ENCODE measurements at regions not wholly inside any gene's neighbourhood (a gene's known extent, or its start where the extent isn't known, plus 50 kb on each side); places are given as distances from the start of the nearest gene placed in this dataset.
"Not testable (repeated sequence)": the region's sequence is repeated elsewhere in the genome, so short reads cannot be mapped to it uniquely, and the experiment has no call there.

- H3K4me1 ChIP-seq (ENCODE audit: control insufficient read depth, insufficient read depth, low read length), result no peaks in the 10 kb centered on the region
- no peaks in the 10 kb centered on the region for H3K36me3 ChIP-seq (ENCODE audit: control insufficient read depth, insufficient read depth, low read length)
- H3K4me3 ChIP-seq (ENCODE audit: low read length), result no peak overlapping the region
- no peak overlapping the region for H3K9ac ChIP-seq (ENCODE audit: low read length)
- no peaks in the 10 kb centered on the region for H3K27me3 ChIP-seq (ENCODE audit: control insufficient read depth, insufficient read depth, low read length)
- no peaks in the 10 kb centered on the region for H3K9me3 ChIP-seq (ENCODE audit: control insufficient read depth, low read length)
These were observed 554.8 kb upstream of the CBLB start for GRCh38 chr3:106423321-106424225.

GRCh38 chr3:106425026-106425425 is 556.2 kb upstream of the CBLB start:
- Histone ChIP-seq H3K4me3 (ENCODE audit: low read length) (no peak overlapping the region), H3K4me1 (ENCODE audit: control insufficient read depth, insufficient read depth, low read length) (no peaks in the 10 kb centered on the region), H3K9ac (ENCODE audit: low read length) (no peak overlapping the region), H3K27me3 (ENCODE audit: control insufficient read depth, insufficient read depth, low read length) (no peaks in the 10 kb centered on the region), H3K36me3 (ENCODE audit: control insufficient read depth, insufficient read depth, low read length) (no peaks in the 10 kb centered on the region), H3K9me3 (ENCODE audit: control insufficient read depth, low read length) (no peaks in the 10 kb centered on the region)

- Histone ChIP-seq H3K36me3 (ENCODE audit: control insufficient read depth, insufficient read depth, low read length) (no peaks in the 10 kb centered on the region), H3K9me3 (ENCODE audit: control insufficient read depth, low read length) (no peaks in the 10 kb centered on the region), H3K4me1 (ENCODE audit: control insufficient read depth, insufficient read depth, low read length) (no peaks in the 10 kb centered on the region), H3K4me3 (ENCODE audit: low read length) (no peak overlapping the region), H3K9ac (ENCODE audit: low read length) (no peak overlapping the region), H3K27me3 (ENCODE audit: control insufficient read depth, insufficient read depth, low read length) (no peaks in the 10 kb centered on the region)
These were observed 557.1 kb upstream of the CBLB start for GRCh38 chr3:106425916-106426315.

- Histone ChIP-seq H3K4me1 (ENCODE audit: control insufficient read depth, insufficient read depth, low read length) (no peaks in the 10 kb centered on the region), H3K9me3 (ENCODE audit: control insufficient read depth, low read length) (no peaks in the 10 kb centered on the region), H3K4me3 (ENCODE audit: low read length) (no peak overlapping the region), H3K9ac (ENCODE audit: low read length) (no peak overlapping the region), H3K27me3 (ENCODE audit: control insufficient read depth, insufficient read depth, low read length) (no peaks in the 10 kb centered on the region), H3K36me3 (ENCODE audit: control insufficient read depth, insufficient read depth, low read length) (no peaks in the 10 kb centered on the region)
These were observed 559.8 kb upstream of the CBLB start for GRCh38 chr3:106428565-106428994.

- Histone ChIP-seq H3K27me3 (ENCODE audit: control insufficient read depth, insufficient read depth, low read length) (no peaks in the 10 kb centered on the region), H3K4me1 (ENCODE audit: control insufficient read depth, insufficient read depth, low read length) (no peaks in the 10 kb centered on the region), H3K9ac (ENCODE audit: low read length) (no peak overlapping the region), H3K4me3 (ENCODE audit: low read length) (no peak overlapping the region), H3K9me3 (ENCODE audit: control insufficient read depth, low read length) (no peaks in the 10 kb centered on the region), H3K36me3 (ENCODE audit: control insufficient read depth, insufficient read depth, low read length) (no peaks in the 10 kb centered on the region)
These were observed 562.9 kb upstream of the CBLB start for GRCh38 chr3:106431721-106432120.

GRCh38 chr3:106435899-106436453 is 567.2 kb upstream of the CBLB start:
- H3K27me3 ChIP-seq (ENCODE audit: control insufficient read depth, insufficient read depth, low read length), result no peaks in the 10 kb centered on the region
- no peaks in the 10 kb centered on the region for H3K9me3 ChIP-seq (ENCODE audit: control insufficient read depth, low read length)
- no peaks in the 10 kb centered on the region for H3K4me1 ChIP-seq (ENCODE audit: control insufficient read depth, insufficient read depth, low read length)
- no peak overlapping the region for H3K9ac ChIP-seq (ENCODE audit: low read length)
- H3K4me3 ChIP-seq (ENCODE audit: low read length), result no peak overlapping the region
- no peaks in the 10 kb centered on the region for H3K36me3 ChIP-seq (ENCODE audit: control insufficient read depth, insufficient read depth, low read length)

- no peaks in the 10 kb centered on the region for H3K36me3 ChIP-seq (ENCODE audit: control insufficient read depth, insufficient read depth, low read length)
- H3K4me3 ChIP-seq (ENCODE audit: low read length), result no peak overlapping the region
- H3K9me3 ChIP-seq (ENCODE audit: control insufficient read depth, low read length), result no peaks in the 10 kb centered on the region
- H3K27me3 ChIP-seq (ENCODE audit: control insufficient read depth, insufficient read depth, low read length), result no peaks in the 10 kb centered on the region
- H3K9ac ChIP-seq (ENCODE audit: low read length), result no peak overlapping the region
- no peaks in the 10 kb centered on the region for H3K4me1 ChIP-seq (ENCODE audit: control insufficient read depth, insufficient read depth, low read length)
These were observed 570.1 kb upstream of the CBLB start for GRCh38 chr3:106438887-106439286.

GRCh38 chr3:106440672-106441071 is 571.9 kb upstream of the CBLB start:
- no peak overlapping the region for H3K9ac ChIP-seq (ENCODE audit: low read length)
- H3K4me3 ChIP-seq (ENCODE audit: low read length), result no peak overlapping the region
- H3K4me1 ChIP-seq (ENCODE audit: control insufficient read depth, insufficient read depth, low read length), result no peaks in the 10 kb centered on the region
- H3K9me3 ChIP-seq (ENCODE audit: control insufficient read depth, low read length), result no peaks in the 10 kb centered on the region
- no peaks in the 10 kb centered on the region for H3K36me3 ChIP-seq (ENCODE audit: control insufficient read depth, insufficient read depth, low read length)
- no peaks in the 10 kb centered on the region for H3K27me3 ChIP-seq (ENCODE audit: control insufficient read depth, insufficient read depth, low read length)

GRCh38 chr3:106446271-106446670 is 577.5 kb upstream of the CBLB start:
- Histone ChIP-seq H3K4me1 (ENCODE audit: control insufficient read depth, insufficient read depth, low read length) (no peaks in the 10 kb centered on the region), H3K9me3 (ENCODE audit: control insufficient read depth, low read length) (no peaks in the 10 kb centered on the region), H3K36me3 (ENCODE audit: control insufficient read depth, insufficient read depth, low read length) (no peaks in the 10 kb centered on the region), H3K27me3 (ENCODE audit: control insufficient read depth, insufficient read depth, low read length) (no peaks in the 10 kb centered on the region), H3K9ac (ENCODE audit: low read length) (no peak overlapping the region), H3K4me3 (ENCODE audit: low read length) (no peak overlapping the region)

GRCh38 chr3:106447723-106448301 is 579.0 kb upstream of the CBLB start:
- Histone ChIP-seq H3K9ac (ENCODE audit: low read length) (no peak overlapping the region), H3K9me3 (ENCODE audit: control insufficient read depth, low read length) (no peaks in the 10 kb centered on the region), H3K27me3 (ENCODE audit: control insufficient read depth, insufficient read depth, low read length) (no peaks in the 10 kb centered on the region), H3K4me3 (ENCODE audit: low read length) (no peak overlapping the region), H3K36me3 (ENCODE audit: control insufficient read depth, insufficient read depth, low read length) (no peaks in the 10 kb centered on the region), H3K4me1 (ENCODE audit: control insufficient read depth, insufficient read depth, low read length) (no peaks in the 10 kb centered on the region)

- H3K4me3 ChIP-seq (ENCODE audit: low read length); H3K4me1 ChIP-seq (ENCODE audit: control insufficient read depth, insufficient read depth, low read length); H3K36me3 ChIP-seq (ENCODE audit: control insufficient read depth, insufficient read depth, low read length); H3K9me3 ChIP-seq (ENCODE audit: control insufficient read depth, low read length); H3K27me3 ChIP-seq (ENCODE audit: control insufficient read depth, insufficient read depth, low read length); H3K9ac ChIP-seq (ENCODE audit: low read length): not testable (repeated sequence)
These were observed 579.7 kb upstream of the CBLB start for GRCh38 chr3:106448372-106448966.

- Histone ChIP-seq H3K4me3 (ENCODE audit: low read length) (no peak overlapping the region), H3K9ac (ENCODE audit: low read length) (no peak overlapping the region), H3K27me3 (ENCODE audit: control insufficient read depth, insufficient read depth, low read length) (no peaks in the 10 kb centered on the region), H3K9me3 (ENCODE audit: control insufficient read depth, low read length) (no peaks in the 10 kb centered on the region), H3K36me3 (ENCODE audit: control insufficient read depth, insufficient read depth, low read length) (no peaks in the 10 kb centered on the region), H3K4me1 (ENCODE audit: control insufficient read depth, insufficient read depth, low read length) (no peaks in the 10 kb centered on the region)
These were observed 583.3 kb upstream of the CBLB start for GRCh38 chr3:106452096-106452495.

Measured in mucosa of stomach (tissue), 1 donor.